OCI-M1 (cell line): ENCODE measurements at regions not wholly inside any gene's neighbourhood (a gene's known extent, or its start where the extent isn't known, plus 50 kb on each side); places are given as distances from the start of the nearest gene placed in this dataset.

Source experiments
- DNase-seq: peaks from one replicate; lab custom pipeline; 2025; lab: John Stamatoyannopoulos, UW

DNA sequence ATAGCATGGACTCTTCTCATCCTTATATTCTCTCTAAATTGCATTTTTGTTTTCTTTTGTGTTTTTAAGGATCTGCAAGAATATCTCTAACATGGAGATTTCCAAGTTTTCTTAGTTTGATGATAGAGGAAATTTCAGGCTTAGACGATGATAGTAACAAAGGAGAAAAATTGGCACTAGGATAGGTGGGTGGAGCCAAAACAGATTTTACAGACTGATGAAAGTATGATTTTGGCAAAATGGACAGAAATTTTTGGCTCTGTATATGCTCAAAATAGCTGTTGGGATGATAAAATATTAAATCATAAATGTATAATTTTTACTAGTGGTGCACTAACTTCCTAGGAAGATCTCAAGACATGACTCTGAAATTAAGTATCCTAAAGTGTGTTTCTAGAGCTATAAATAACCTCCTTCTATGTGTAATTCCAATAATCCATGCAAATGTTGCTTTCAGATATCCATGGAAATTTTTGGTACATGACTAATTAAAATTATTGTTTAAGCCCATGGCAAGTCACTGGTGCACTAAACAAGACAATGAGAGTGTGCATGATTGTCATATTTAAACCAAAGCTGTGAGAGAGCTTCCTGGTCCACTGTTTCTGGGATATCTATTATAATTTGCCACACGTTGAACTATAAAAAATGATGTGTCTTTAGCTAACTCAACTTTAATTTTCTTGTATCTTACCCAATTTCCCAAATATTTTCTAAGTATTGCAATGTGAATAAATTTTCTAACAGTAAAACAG is 55.8 kb upstream of the NBEA start:
- DNase-seq: no peak

- DNase-seq: no peak
Observed at GRCh38 chr13:34886987-34887386, 55.1 kb upstream of the NBEA start.
